GM18505 (cell line): ENCODE measurements at regions not wholly inside any gene's neighbourhood (a gene's known extent, or its start where the extent isn't known, plus 50 kb on each side); places are given as distances from the start of the nearest gene placed in this dataset.

Experiments
- ATAC-seq: cut with Tn5 transposase; IDR thresholded peaks from one replicate; pipeline ENCODE4 v1.9.1; 2021; ENCODE audit not compliant: unreplicated experiment
- POLR2A ChIP-seq: IDR thresholded peaks from 4 replicates; pipeline ENCODE4 v1.6.1; 2011; ENCODE audit warnings: borderline replicate concordance; ENCODE audit not compliant: insufficient read depth, insufficient read length; ENCODE audit errors: extremely low read depth

GRCh38 chr4:106615961-106616360 is 247.4 kb upstream of the GIMD1 start:
- no peak for ATAC-seq
- no peak for TF ChIP-seq POLR2A

GRCh38 chr4:106615410-106615945 is 246.9 kb upstream of the GIMD1 start:
- ATAC-seq: no peak
- no peak for TF ChIP-seq POLR2A

- no peak for ATAC-seq
Observed at GRCh38 chr4:106614441-106614840, 245.9 kb upstream of the GIMD1 start.

GRCh38 chr4:106609917-106610316 is 241.3 kb upstream of the GIMD1 start:
- TF ChIP-seq POLR2A: no peak
- no peak for ATAC-seq

More at GRCh38 chr4:106614441-106614840, 245.9 kb upstream of the GIMD1 start:
- no peak for TF ChIP-seq POLR2A

GRCh38 chr4:106607558-106607957 is 239.0 kb upstream of the GIMD1 start:
- no peak for ATAC-seq
- TF ChIP-seq POLR2A: no peak

GRCh38 chr4:106604319-106605051 is 235.9 kb upstream of the GIMD1 start:
- no peak for ATAC-seq

GRCh38 chr4:106603471-106603870 is 234.9 kb upstream of the GIMD1 start:
- TF ChIP-seq POLR2A: no peak
- ATAC-seq: no peak

More at GRCh38 chr4:106604319-106605051, 235.9 kb upstream of the GIMD1 start:
- no peak for TF ChIP-seq POLR2A

GRCh38 chr4:106602711-106603110 is 234.1 kb upstream of the GIMD1 start:
- ATAC-seq: no peak
- TF ChIP-seq POLR2A: no peak

GRCh38 chr4:106601519-106601918 is 232.9 kb upstream of the GIMD1 start:
- ATAC-seq: no peak
- TF ChIP-seq POLR2A: no peak

- no peak for TF ChIP-seq POLR2A
- ATAC-seq: no peak
Observed at GRCh38 chr4:106595906-106596305, 227.3 kb upstream of the GIMD1 start.

- no peak for TF ChIP-seq POLR2A
- ATAC-seq: no peak
Observed at GRCh38 chr4:106594291-106594952, 225.8 kb upstream of the GIMD1 start.

GRCh38 chr4:106588891-106589290 is 220.3 kb upstream of the GIMD1 start:
- ATAC-seq: no peak

GRCh38 chr4:106587558-106587957 is 219.0 kb upstream of the GIMD1 start:
- TF ChIP-seq POLR2A: no peak
- no peak for ATAC-seq

More at GRCh38 chr4:106588891-106589290, 220.3 kb upstream of the GIMD1 start:
- no peak for TF ChIP-seq POLR2A

- ATAC-seq: no peak
- TF ChIP-seq POLR2A: no peak
Observed at GRCh38 chr4:106585915-106586349, 217.4 kb upstream of the GIMD1 start.
